Testis (tissue), 2 donors: ENCODE measurements at regions not wholly inside any gene's neighbourhood (a gene's known extent, or its start where the extent isn't known, plus 50 kb on each side); places are given as distances from the start of the nearest gene placed in this dataset.

Experiments used
- POLR2A ChIP-seq: fragments of 450-650 bp; IDR thresholded peaks from one replicate; pipeline ENCODE4 v1.6.1; 2017; ENCODE audit warnings: antibody characterized with exemption, mild to moderate bottlenecking, moderate library complexity
- TF ChIP-seq, protein P1 (sequence below), 3 experiments: fragments of 450-650 bp in 2 of 3; fragments of 200-600 bp in 1 of 3; sonication (generic) in 1 of 3; IDR thresholded peaks; one replicate each; pipeline ENCODE4 v1.5.1; 2016 to 2019; ENCODE audit warnings: antibody characterized with exemption in 3 of 3, mild to moderate bottlenecking in 2 of 3, moderate library complexity in 1 of 3

DNA sequence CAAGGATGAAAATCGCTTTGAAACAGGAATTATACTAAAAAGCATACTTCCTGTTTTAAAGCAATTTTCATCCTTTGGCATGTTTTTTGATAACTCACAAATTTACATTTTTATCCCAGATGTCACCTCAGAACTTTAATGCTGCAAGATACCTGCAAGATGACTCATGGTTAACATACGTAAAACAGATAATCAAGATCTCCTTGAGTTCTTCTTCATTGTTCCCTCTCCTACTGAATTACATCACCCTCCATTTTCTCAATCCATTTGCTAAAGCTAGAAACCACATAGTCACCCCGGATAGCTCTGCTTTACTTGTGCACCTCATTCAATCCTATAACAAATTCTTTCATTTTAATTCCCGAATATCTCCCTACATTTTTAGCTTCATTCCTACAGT is 1114.2 kb downstream of the PLA2G4A start:
- TF ChIP-seq, protein P1, sequence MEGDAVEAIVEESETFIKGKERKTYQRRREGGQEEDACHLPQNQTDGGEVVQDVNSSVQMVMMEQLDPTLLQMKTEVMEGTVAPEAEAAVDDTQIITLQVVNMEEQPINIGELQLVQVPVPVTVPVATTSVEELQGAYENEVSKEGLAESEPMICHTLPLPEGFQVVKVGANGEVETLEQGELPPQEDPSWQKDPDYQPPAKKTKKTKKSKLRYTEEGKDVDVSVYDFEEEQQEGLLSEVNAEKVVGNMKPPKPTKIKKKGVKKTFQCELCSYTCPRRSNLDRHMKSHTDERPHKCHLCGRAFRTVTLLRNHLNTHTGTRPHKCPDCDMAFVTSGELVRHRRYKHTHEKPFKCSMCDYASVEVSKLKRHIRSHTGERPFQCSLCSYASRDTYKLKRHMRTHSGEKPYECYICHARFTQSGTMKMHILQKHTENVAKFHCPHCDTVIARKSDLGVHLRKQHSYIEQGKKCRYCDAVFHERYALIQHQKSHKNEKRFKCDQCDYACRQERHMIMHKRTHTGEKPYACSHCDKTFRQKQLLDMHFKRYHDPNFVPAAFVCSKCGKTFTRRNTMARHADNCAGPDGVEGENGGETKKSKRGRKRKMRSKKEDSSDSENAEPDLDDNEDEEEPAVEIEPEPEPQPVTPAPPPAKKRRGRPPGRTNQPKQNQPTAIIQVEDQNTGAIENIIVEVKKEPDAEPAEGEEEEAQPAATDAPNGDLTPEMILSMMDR (IDR thresholded peaks at IDR 0.05): no peak
- TF ChIP-seq POLR2A: no peak
